HEK293 (cell line): ENCODE measurements at regions not wholly inside any gene's neighbourhood (a gene's known extent, or its start where the extent isn't known, plus 50 kb on each side); places are given as distances from the start of the nearest gene placed in this dataset.

ENCODE experiments used
- CTCF ChIA-PET: fragments of 350-600 bp; formaldehyde crosslinking; extraction: SDS; loops from one replicate; lab custom pipeline; 2021; ENCODE audit warnings: antibody characterized with exemption; lab: Yijun Ruan, JAX
- POLR2A ChIA-PET: fragments of 300-600 bp; formaldehyde crosslinking; extraction: SDS; loops from one replicate; lab custom pipeline; 2020; ENCODE audit warnings: antibody characterized with exemption, inconsistent platforms; lab: Yijun Ruan, JAX
- H3K27ac ChIP-seq: fragments of 200-500 bp; sonication (Bioruptor generic); 2 replicates; pipeline ENCODE4 v1.5.1; 2014; ENCODE audit warnings: low read depth, low read length, control low read depth, inconsistent platforms; ENCODE audit errors: extremely low read depth
- H3K36me3 ChIP-seq, 2 experiments: fragments of 200-500 bp in 1 of 2; sonication (Bioruptor generic) in 1 of 2; 1 replicate in 1 of 2; 2 replicates in 1 of 2; pipeline ENCODE4 v1.5.1; 2014 to 2017; ENCODE audit warnings: inconsistent platforms in 2 of 2, low read length in 2 of 2; ENCODE audit not compliant: control insufficient read depth in 2 of 2, insufficient read depth in 1 of 2
- H3K4me1 ChIP-seq: fragments of 200-500 bp; sonication (Bioruptor generic); 2 replicates; pipeline ENCODE4 v1.5.1; 2014; ENCODE audit warnings: mild to moderate bottlenecking, low read length, inconsistent platforms; ENCODE audit not compliant: control insufficient read depth, insufficient read depth
- H3K4me3 ChIP-seq: 2 replicates; pipeline ENCODE4 v1.5.1; 2011; ENCODE audit warnings: low read depth, mild to moderate bottlenecking, control low read depth, low read length, moderate library complexity
- H3K9me3 ChIP-seq: fragments of 200-500 bp; sonication (Bioruptor generic); 2 replicates; pipeline ENCODE4 v1.5.1; 2014; ENCODE audit warnings: low read depth, low read length, inconsistent platforms; ENCODE audit not compliant: control insufficient read depth, insufficient read depth
- KLF1 ChIP-seq: fragments of 450-650 bp; formaldehyde crosslinking; IDR thresholded peaks from 2 replicates; pipeline ENCODE4 v1.5.1; 2016; ENCODE audit warnings: missing biosample characterization, missing genetic modification characterization
- OSR2 ChIP-seq: fragments of 450-650 bp; formaldehyde crosslinking; IDR thresholded peaks from 2 replicates; pipeline ENCODE4 v1.5.1; 2016; ENCODE audit warnings: missing biosample characterization, missing genetic modification characterization
- PATZ1 ChIP-seq: fragments of 450-650 bp; formaldehyde crosslinking; IDR thresholded peaks from 2 replicates; pipeline ENCODE4 v1.5.1; 2016; ENCODE audit warnings: missing biosample characterization, missing genetic modification characterization
- PRDM1 ChIP-seq: fragments of 450-650 bp; formaldehyde crosslinking; IDR thresholded peaks from 2 replicates; pipeline ENCODE4; 2016; ENCODE audit warnings: missing biosample characterization, missing genetic modification characterization
- PRDM2 ChIP-seq: fragments of 450-650 bp; formaldehyde crosslinking; IDR thresholded peaks from 2 replicates; pipeline ENCODE4 v1.5.1; 2016; ENCODE audit warnings: missing biosample characterization, missing genetic modification characterization, borderline replicate concordance
- ZBTB26 ChIP-seq: fragments of 450-650 bp; formaldehyde crosslinking; optimal IDR thresholded peaks from 2 replicates; pipeline ENCODE3; 2016; ENCODE audit warnings: missing biosample characterization, mild to moderate bottlenecking, missing genetic modification characterization
- ZBTB49 ChIP-seq: fragments of 450-650 bp; formaldehyde crosslinking; IDR thresholded peaks from 2 replicates; pipeline ENCODE4 v1.5.1; 2016; ENCODE audit warnings: missing biosample characterization, missing genetic modification characterization, low read depth
- ZNF112 ChIP-seq: fragments of 450-650 bp; formaldehyde crosslinking; IDR thresholded peaks from 2 replicates; pipeline ENCODE4 v1.5.0; 2017; ENCODE audit warnings: missing biosample characterization, missing genetic modification characterization
- ZNF114 ChIP-seq: fragments of 450-650 bp; formaldehyde crosslinking; IDR thresholded peaks from 2 replicates; pipeline ENCODE4 v1.5.0; 2017; ENCODE audit warnings: missing biosample characterization, missing genetic modification characterization
- ZNF138 ChIP-seq: fragments of 450-650 bp; formaldehyde crosslinking; IDR thresholded peaks from 2 replicates; pipeline ENCODE4 v1.5.1; 2016; ENCODE audit warnings: missing biosample characterization, missing genetic modification characterization, borderline replicate concordance
- ZNF175 ChIP-seq: fragments of 450-650 bp; formaldehyde crosslinking; IDR thresholded peaks from 2 replicates; pipeline ENCODE4 v1.5.1; 2016; ENCODE audit warnings: missing biosample characterization, missing genetic modification characterization
- ZNF202 ChIP-seq: fragments of 450-650 bp; formaldehyde crosslinking; IDR thresholded peaks from 2 replicates; pipeline ENCODE4 v1.5.1; 2016; ENCODE audit warnings: missing biosample characterization, missing genetic modification characterization, borderline replicate concordance
- ZNF341 ChIP-seq: fragments of 450-650 bp; formaldehyde crosslinking; IDR thresholded peaks from 2 replicates; pipeline ENCODE4; 2016; ENCODE audit warnings: low read depth, missing biosample characterization, missing genetic modification characterization
- ZNF354C ChIP-seq: fragments of 450-650 bp; formaldehyde crosslinking; IDR thresholded peaks from 2 replicates; pipeline ENCODE4 v1.5.1; 2016; ENCODE audit warnings: missing biosample characterization, missing genetic modification characterization, low read depth, borderline replicate concordance
- ZNF529 ChIP-seq: fragments of 450-650 bp; formaldehyde crosslinking; IDR thresholded peaks from 2 replicates; pipeline ENCODE4 v1.5.1; 2017; ENCODE audit warnings: missing genetic modification characterization, missing biosample characterization; ENCODE audit not compliant: insufficient replicate concordance
- ZNF560 ChIP-seq: fragments of 450-650 bp; formaldehyde crosslinking; IDR thresholded peaks from 2 replicates; pipeline ENCODE4 v1.5.1; 2017; ENCODE audit warnings: missing biosample characterization, missing genetic modification characterization, borderline replicate concordance
- ZNF747 ChIP-seq: fragments of 450-650 bp; formaldehyde crosslinking; IDR thresholded peaks from 2 replicates; pipeline ENCODE4 v1.5.1; 2016; ENCODE audit warnings: missing biosample characterization, missing genetic modification characterization
- ZNF791 ChIP-seq: fragments of 450-650 bp; formaldehyde crosslinking; IDR thresholded peaks from 2 replicates; pipeline ENCODE4 v1.5.1; 2016; ENCODE audit warnings: missing biosample characterization, missing genetic modification characterization

- ChIA-PET CTCF (no interaction called here), POLR2A (interaction anchor here (0.7 kb wide), 1 partner anchor 40 kb away, joined by 3 read pairs; no protein-coding TSS in a partner anchor)
- no peak overlapping the region for H3K27ac ChIP-seq
- no peaks in the 10 kb centered on the region for H3K9me3 ChIP-seq
- H3K36me3 ChIP-seq = no peaks in the 10 kb centered on the region
- TF ChIP-seq KLF1 (tag by site-specific recombination) = no peak
- TF ChIP-seq ZNF112 (tag by site-specific recombination) = no peak
- no peak for TF ChIP-seq ZBTB26 (tag by site-specific recombination)
- no peak for TF ChIP-seq PRDM1 (tag by site-specific recombination)
- no peak for TF ChIP-seq PATZ1 (tag by site-specific recombination)
- no peak for TF ChIP-seq ZBTB49 (tag by site-specific recombination)
- no peak for TF ChIP-seq ZNF529
- no peak for TF ChIP-seq ZNF114 (tag by site-specific recombination)
- no peak for TF ChIP-seq ZNF354C (tag by site-specific recombination)
- TF ChIP-seq OSR2 = no peak
- no peak for TF ChIP-seq ZNF560 (tag by site-specific recombination)
- TF ChIP-seq ZNF791 (tag by site-specific recombination) = no peak
- no peak for TF ChIP-seq ZNF341 (tag by site-specific recombination)
- TF ChIP-seq ZNF747 (tag by site-specific recombination) = no peak
- no peak for TF ChIP-seq ZNF202 (tag by site-specific recombination)
- no peak for TF ChIP-seq ZNF138 (tag by site-specific recombination)
- no peak for TF ChIP-seq ZNF175 (tag by site-specific recombination)
- no peak for TF ChIP-seq PRDM2 (tag by site-specific recombination)
- no peaks in the 10 kb centered on the region for H3K4me1 ChIP-seq
- H3K4me3 ChIP-seq = no peak overlapping the region
Measured at GRCh38 chr10:61548364-61548763, 95.2 kb upstream of the TMEM26 start.
